H9 (cell line): ENCODE measurements at regions not wholly inside any gene's neighbourhood (a gene's known extent, or its start where the extent isn't known, plus 50 kb on each side); places are given as distances from the start of the nearest gene placed in this dataset.

ENCODE experiments used
- DNase-seq: peaks from one replicate; pipeline ENCODE4 v3.0.0-alpha.2; 2017
- H2AFZ ChIP-seq: one replicate; pipeline ENCODE4 v1.6.1; 2013; ENCODE audit warnings: mild to moderate bottlenecking, low read length, control low read depth, moderate library complexity
- H2AK5ac ChIP-seq: 2 replicates; pipeline ENCODE4 v1.6.1; 2013; ENCODE audit warnings: low read length, control low read depth, mixed read lengths; ENCODE audit not compliant: insufficient read length
- H2BK120ac ChIP-seq: one replicate; pipeline ENCODE4 v1.6.1; 2013; ENCODE audit warnings: low read depth, mild to moderate bottlenecking, low read length, control low read depth, inconsistent platforms; ENCODE audit not compliant: poor library complexity, severe bottlenecking
- H2BK12ac ChIP-seq: 2 replicates; pipeline ENCODE4 v1.6.1; 2013; ENCODE audit warnings: low read length, control low read depth, mixed read lengths, low read depth; ENCODE audit not compliant: insufficient read length
- H2BK15ac ChIP-seq: 2 replicates; pipeline ENCODE4 v1.6.1; 2013; ENCODE audit warnings: low read depth, low read length, control low read depth
- H2BK20ac ChIP-seq: one replicate; pipeline ENCODE4 v1.6.1; 2013; ENCODE audit warnings: low read depth, mild to moderate bottlenecking, low read length, control low read depth, inconsistent platforms; ENCODE audit not compliant: poor library complexity, severe bottlenecking
- H2BK5ac ChIP-seq: 2 replicates; pipeline ENCODE4 v1.6.1; 2013; ENCODE audit warnings: low read length, control low read depth, mixed read lengths; ENCODE audit not compliant: insufficient read length
- H3K14ac ChIP-seq: 2 replicates; pipeline ENCODE4 v1.6.1; 2013; ENCODE audit warnings: low read length, control low read depth; ENCODE audit not compliant: insufficient read depth
- H3K18ac ChIP-seq: 2 replicates; pipeline ENCODE4 v1.6.1; 2013; ENCODE audit warnings: low read depth, mild to moderate bottlenecking, mixed read lengths, low read length, control low read depth; ENCODE audit not compliant: insufficient read length
- H3K23ac ChIP-seq: 2 replicates; pipeline ENCODE4 v1.6.1; 2013; ENCODE audit warnings: low read length, control low read depth, mixed read lengths, low read depth; ENCODE audit not compliant: insufficient read length
- H3K23me2 ChIP-seq: 2 replicates; pipeline ENCODE4 v1.6.1; 2013; ENCODE audit warnings: low read depth, mild to moderate bottlenecking, mixed read lengths, low read length, control low read depth; ENCODE audit not compliant: insufficient read length, poor library complexity, severe bottlenecking
- H3K27ac ChIP-seq: 2 replicates; pipeline ENCODE4 v1.5.1; 2013; ENCODE audit warnings: low read length, control low read depth, mixed read lengths, low read depth; ENCODE audit not compliant: insufficient read length
- H3K27me3 ChIP-seq: 2 replicates; pipeline ENCODE4 v1.6.1; 2013; ENCODE audit warnings: low read length, control low read depth, inconsistent platforms; ENCODE audit not compliant: insufficient read depth
- H3K4ac ChIP-seq: 2 replicates; pipeline ENCODE4 v1.6.1; 2013; ENCODE audit warnings: low read depth, mild to moderate bottlenecking, control low read depth, inconsistent platforms, low read length, moderate library complexity
- H3K4me1 ChIP-seq: 2 replicates; pipeline ENCODE4 v1.6.1; 2013; ENCODE audit warnings: low read length, control low read depth, inconsistent platforms; ENCODE audit not compliant: insufficient read depth
- H3K4me2 ChIP-seq: 2 replicates; pipeline ENCODE4 v1.6.1; 2013; ENCODE audit warnings: low read length, control low read depth, mixed read lengths; ENCODE audit not compliant: insufficient read length, insufficient read depth
- H3K56ac ChIP-seq: 2 replicates; pipeline ENCODE4 v1.6.1; 2013; ENCODE audit warnings: low read depth, mild to moderate bottlenecking, mixed read lengths, low read length, control low read depth; ENCODE audit not compliant: insufficient read length
- H3K79me1 ChIP-seq: 2 replicates; pipeline ENCODE4 v1.6.1; 2013; ENCODE audit warnings: low read depth, mild to moderate bottlenecking, moderate library complexity, low read length, control low read depth, inconsistent platforms; ENCODE audit not compliant: insufficient read depth, poor library complexity, severe bottlenecking
- H3K79me2 ChIP-seq: 2 replicates; pipeline ENCODE4 v1.6.1; 2013; ENCODE audit warnings: low read length, control low read depth, inconsistent platforms; ENCODE audit not compliant: insufficient read depth
- H3K9ac ChIP-seq: 2 replicates; pipeline ENCODE4 v1.6.1; 2013; ENCODE audit warnings: low read length, control low read depth, mixed read lengths; ENCODE audit not compliant: insufficient read length; ENCODE audit errors: extremely low read depth
- H3K9me3 ChIP-seq: one replicate; pipeline ENCODE4 v1.6.1; 2013; ENCODE audit warnings: low read depth, low read length, inconsistent platforms; ENCODE audit not compliant: control insufficient read depth
- H3T11ph ChIP-seq: one replicate; pipeline ENCODE4 v1.6.1; 2013; ENCODE audit warnings: mild to moderate bottlenecking, low read length, control low read depth, inconsistent platforms
- H4K20me1 ChIP-seq: one replicate; pipeline ENCODE4 v1.6.1; 2013; ENCODE audit not compliant: control insufficient read depth, insufficient read length, insufficient read depth
- H4K5ac ChIP-seq: 2 replicates; pipeline ENCODE4 v1.6.1; 2013; ENCODE audit warnings: low read depth, mild to moderate bottlenecking, mixed read lengths, low read length, control low read depth; ENCODE audit not compliant: insufficient read length
- H4K8ac ChIP-seq: replicated peaks from 2 replicates; pipeline ENCODE4 v1.6.1; 2013; ENCODE audit warnings: low read length, control low read depth, mixed read lengths, low read depth; ENCODE audit not compliant: insufficient read length
- H4K91ac ChIP-seq: 2 replicates; pipeline ENCODE4 v1.6.1; 2013; ENCODE audit warnings: low read depth, mild to moderate bottlenecking, moderate library complexity, mixed read lengths, low read length, control low read depth; ENCODE audit not compliant: insufficient read length
- H3K27ac Mint-ChIP-seq, 3 experiments: 2 replicates in 2 of 3; 3 replicates in 1 of 3; pipeline ENCODE4 v1.8.0; 2020 to 2021; ENCODE audit warnings: mixed read lengths in 3 of 3, mild to moderate bottlenecking in 1 of 3, moderate library complexity in 1 of 3
- H3K27me3 Mint-ChIP-seq: 2 replicates; pipeline ENCODE4 v1.8.0; 2021; ENCODE audit warnings: low read depth, mild to moderate bottlenecking, moderate library complexity, mixed read lengths
- H3K36me3 Mint-ChIP-seq, 3 experiments: 2 replicates in 2 of 3; 3 replicates in 1 of 3; pipeline ENCODE4 v1.8.0; 2020 to 2021; ENCODE audit warnings: low read depth in 3 of 3, mixed read lengths in 3 of 3; ENCODE audit not compliant: insufficient read depth in 1 of 3
- H3K4me1 Mint-ChIP-seq, 2 experiments: 2 replicates each; pipeline ENCODE4 v1.8.0; 2020; ENCODE audit warnings: mixed read lengths in 2 of 2
- H3K4me3 Mint-ChIP-seq, 2 experiments: 2 replicates in 1 of 2; 3 replicates in 1 of 2; pipeline ENCODE4 v1.8.0; 2020 to 2021; ENCODE audit warnings: mild to moderate bottlenecking in 2 of 2, mixed read lengths in 2 of 2, moderate library complexity in 1 of 2
- H3K9me3 Mint-ChIP-seq, 2 experiments: 2 replicates in 1 of 2; 3 replicates in 1 of 2; pipeline ENCODE4 v1.8.0; 2020; ENCODE audit warnings: mild to moderate bottlenecking in 2 of 2, mixed read lengths in 2 of 2, moderate library complexity in 1 of 2
- CTCF ChIP-seq: fragments of 200-600 bp; sonication (generic); conservative IDR thresholded peaks from 3 replicates; pipeline ENCODE4 v1.8.0; 2021; ENCODE audit warnings: antibody characterized with exemption, mild to moderate bottlenecking

- H2BK15ac ChIP-seq = no peak overlapping the region
- no peaks in the 10 kb centered on the region for H3K27me3 ChIP-seq
- no peak overlapping the region for H2BK20ac ChIP-seq
- H4K91ac ChIP-seq = no peak overlapping the region
- no peak overlapping the region for H2BK5ac ChIP-seq
- no peak overlapping the region for H3K27ac ChIP-seq
- H3K9ac ChIP-seq = no peak overlapping the region
- no peaks in the 10 kb centered on the region for H3K4me1 ChIP-seq
- no peak overlapping the region for H3K4me2 ChIP-seq
- no peak overlapping the region for H2BK12ac ChIP-seq
- H3K4me3 Mint-ChIP-seq = no peak overlapping the region
- peaks cover 0 to 2% (median 1%) of the 10 kb centered on the region in 3 experiments; a peak in 1 of 7 replicates for H3K36me3 Mint-ChIP-seq
- no peaks in the 10 kb centered on the region for H3K79me2 ChIP-seq
- peaks cover 2 to 4% of the 10 kb centered on the region in 2 experiments; a peak in 1 of 4 replicates for H3K4me1 Mint-ChIP-seq
- no peaks in the 10 kb centered on the region for H3K79me1 ChIP-seq
- H3K23me2 ChIP-seq = no peaks in the 10 kb centered on the region
- no peak for TF ChIP-seq CTCF
- H4K8ac ChIP-seq = no peak overlapping the region
- no peaks in the 10 kb centered on the region for H3K9me3 ChIP-seq
- H2AK5ac ChIP-seq = no peak overlapping the region
- DNase-seq = no peak
- H3K4ac ChIP-seq = no peak overlapping the region
- no peaks in the 10 kb centered on the region for H4K20me1 ChIP-seq
- H3K23ac ChIP-seq = no peak overlapping the region
- no peak overlapping the region for H2BK120ac ChIP-seq
- peaks cover 4 to 9% of the 10 kb centered on the region in 2 experiments; a peak in 4 of 5 replicates for H3K9me3 Mint-ChIP-seq
- H3K14ac ChIP-seq = no peak overlapping the region
- no peak overlapping the region for H3K27ac Mint-ChIP-seq
- H2AFZ ChIP-seq = no peak overlapping the region
- no peak overlapping the region for H3K18ac ChIP-seq
- no peak overlapping the region for H3T11ph ChIP-seq
- no peaks in the 10 kb centered on the region for H3K27me3 Mint-ChIP-seq
- H3K56ac ChIP-seq = no peak overlapping the region
- H4K5ac ChIP-seq = no peak overlapping the region
Measured at GRCh38 chr10:74770400-74770799, 56.0 kb upstream of the KAT6B start.
